AG04449 (cell line): ENCODE measurements at regions not wholly inside any gene's neighbourhood (a gene's known extent, or its start where the extent isn't known, plus 50 kb on each side); places are given as distances from the start of the nearest gene placed in this dataset.

Experiments
- CTCF ChIA-PET: fragments of 350-600 bp; formaldehyde crosslinking; extraction: SDS; loops from one replicate; lab custom pipeline; 2021; ENCODE audit warnings: antibody characterized with exemption; lab: Yijun Ruan, JAX
- POLR2A ChIA-PET: fragments of 400-600, 350-600 bp; formaldehyde crosslinking; extraction: SDS; loops from one replicate; lab custom pipeline; 2020; ENCODE audit warnings: antibody characterized with exemption, inconsistent platforms; lab: Yijun Ruan, JAX
- DNase-seq: peaks from one replicate; pipeline ENCODE4 v3.0.0-alpha.2; 2010; ENCODE audit warnings: low read depth, low spot score
- H3K4me3 ChIP-seq: 2 replicates; pipeline ENCODE4 v1.5.1; 2011; ENCODE audit warnings: low read depth, mild to moderate bottlenecking, control low read depth, low read length
- TF ChIP-seq, protein P1 (sequence below): IDR thresholded peaks from one replicate; pipeline ENCODE4 v1.5.1; 2011; ENCODE audit warnings: mild to moderate bottlenecking, moderate library complexity, low read length, control low read depth, inconsistent platforms; ENCODE audit not compliant: insufficient read depth; ENCODE audit errors: missing control alignments

DNA sequence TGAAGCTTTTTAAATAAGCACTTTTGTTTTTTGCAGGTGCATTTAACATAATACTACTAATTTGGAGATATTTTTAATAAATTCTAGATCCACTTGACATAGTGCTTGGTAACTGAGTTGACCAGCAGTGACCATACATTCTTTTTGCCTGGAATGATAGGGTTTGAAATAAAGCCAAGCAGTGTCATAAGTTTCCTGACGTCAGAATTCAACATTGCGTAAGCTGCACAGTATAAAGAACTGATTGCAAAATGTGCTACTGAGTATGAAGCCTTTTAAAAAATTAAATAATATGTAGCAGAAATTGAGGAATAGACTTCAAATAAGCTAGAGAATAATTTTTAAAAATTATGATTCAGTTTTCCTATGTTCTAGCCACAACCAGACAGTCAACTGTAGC, 454.6 kb upstream of the ARPP21 start:
- CTCF ChIA-PET, result no interaction called here

DNA sequence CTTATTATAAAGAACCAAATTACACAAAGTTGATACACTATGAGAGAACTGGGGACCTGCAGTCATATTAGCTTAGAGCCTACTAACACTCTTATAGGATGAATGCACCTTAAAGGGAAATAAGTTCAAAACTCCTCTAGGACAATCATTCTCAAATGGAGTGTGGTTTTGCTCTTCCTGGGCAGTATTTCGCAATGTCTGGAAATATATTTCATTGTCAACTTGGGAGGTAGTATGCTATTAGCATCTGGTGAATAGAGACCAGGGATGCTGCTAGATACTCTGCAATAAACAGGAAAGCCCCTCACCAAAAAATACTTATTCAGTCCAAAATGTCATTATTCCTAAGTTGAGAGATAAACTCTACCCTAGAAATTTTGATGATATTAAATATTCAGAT, 451.4 kb upstream of the ARPP21 start:
- DNase-seq, result no peak
- H3K4me3 ChIP-seq, result no peak overlapping the region
- TF ChIP-seq, protein P1, sequence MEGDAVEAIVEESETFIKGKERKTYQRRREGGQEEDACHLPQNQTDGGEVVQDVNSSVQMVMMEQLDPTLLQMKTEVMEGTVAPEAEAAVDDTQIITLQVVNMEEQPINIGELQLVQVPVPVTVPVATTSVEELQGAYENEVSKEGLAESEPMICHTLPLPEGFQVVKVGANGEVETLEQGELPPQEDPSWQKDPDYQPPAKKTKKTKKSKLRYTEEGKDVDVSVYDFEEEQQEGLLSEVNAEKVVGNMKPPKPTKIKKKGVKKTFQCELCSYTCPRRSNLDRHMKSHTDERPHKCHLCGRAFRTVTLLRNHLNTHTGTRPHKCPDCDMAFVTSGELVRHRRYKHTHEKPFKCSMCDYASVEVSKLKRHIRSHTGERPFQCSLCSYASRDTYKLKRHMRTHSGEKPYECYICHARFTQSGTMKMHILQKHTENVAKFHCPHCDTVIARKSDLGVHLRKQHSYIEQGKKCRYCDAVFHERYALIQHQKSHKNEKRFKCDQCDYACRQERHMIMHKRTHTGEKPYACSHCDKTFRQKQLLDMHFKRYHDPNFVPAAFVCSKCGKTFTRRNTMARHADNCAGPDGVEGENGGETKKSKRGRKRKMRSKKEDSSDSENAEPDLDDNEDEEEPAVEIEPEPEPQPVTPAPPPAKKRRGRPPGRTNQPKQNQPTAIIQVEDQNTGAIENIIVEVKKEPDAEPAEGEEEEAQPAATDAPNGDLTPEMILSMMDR, result no peak
- ChIA-PET POLR2A (no interaction called here), CTCF (no interaction called here)

More for the DNA sequence above, 454.6 kb upstream of the ARPP21 start:
- TF ChIP-seq, protein P1, result no peak
- no peak for DNase-seq
- H3K4me3 ChIP-seq, result no peak overlapping the region
- POLR2A ChIA-PET, result no interaction called here

DNA sequence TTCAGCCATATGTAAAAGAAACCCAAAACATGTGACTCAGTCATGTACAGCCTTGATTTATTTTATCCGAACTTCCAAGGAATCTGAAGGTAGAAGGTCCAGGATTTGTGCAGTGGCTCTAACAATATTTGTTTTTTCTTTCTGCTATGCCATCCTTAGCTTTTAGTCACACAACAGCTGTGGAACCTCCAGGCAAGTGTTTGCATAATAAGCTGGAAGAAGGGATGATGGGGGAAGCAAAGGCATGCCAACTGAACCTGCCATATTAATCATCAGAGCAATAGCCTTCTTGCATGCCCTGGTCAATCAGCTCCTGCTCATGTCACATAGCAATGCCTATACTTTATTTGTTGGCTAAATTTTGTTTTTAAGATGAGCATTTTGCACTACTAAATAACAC, 444.7 kb upstream of the ARPP21 start:
- POLR2A ChIA-PET, result no interaction called here
- TF ChIP-seq, protein P1, result no peak
- CTCF ChIA-PET, result interaction anchor here (0.7 kb wide), 1 partner anchor 42 kb away, joined by 3 read pairs; no protein-coding TSS in a partner anchor
- no peak overlapping the region for H3K4me3 ChIP-seq
- DNase-seq, result no peak

DNA sequence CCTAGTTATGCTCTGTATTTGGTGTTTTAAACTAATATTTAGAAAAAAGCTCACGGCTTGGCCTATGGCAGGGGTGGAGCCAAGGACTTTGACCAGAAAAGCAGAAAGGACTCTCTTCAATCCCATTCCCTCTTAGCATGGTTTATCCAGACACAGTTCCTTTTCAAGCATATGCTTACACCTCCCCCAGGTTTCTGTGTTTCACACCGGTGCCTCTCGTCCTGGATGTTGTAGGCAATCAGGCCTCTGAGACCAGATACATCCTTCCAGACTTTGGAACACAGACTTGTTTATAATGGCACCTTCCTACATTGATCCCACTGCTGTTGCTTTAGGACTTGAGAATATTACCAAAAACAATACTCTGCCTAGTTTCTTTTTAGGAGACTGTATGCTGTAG, 440.5 kb upstream of the ARPP21 start:
- no peak for DNase-seq
- POLR2A ChIA-PET, result no interaction called here
- CTCF ChIA-PET, result no interaction called here
- TF ChIP-seq, protein P1, result no peak
- no peak overlapping the region for H3K4me3 ChIP-seq

DNA sequence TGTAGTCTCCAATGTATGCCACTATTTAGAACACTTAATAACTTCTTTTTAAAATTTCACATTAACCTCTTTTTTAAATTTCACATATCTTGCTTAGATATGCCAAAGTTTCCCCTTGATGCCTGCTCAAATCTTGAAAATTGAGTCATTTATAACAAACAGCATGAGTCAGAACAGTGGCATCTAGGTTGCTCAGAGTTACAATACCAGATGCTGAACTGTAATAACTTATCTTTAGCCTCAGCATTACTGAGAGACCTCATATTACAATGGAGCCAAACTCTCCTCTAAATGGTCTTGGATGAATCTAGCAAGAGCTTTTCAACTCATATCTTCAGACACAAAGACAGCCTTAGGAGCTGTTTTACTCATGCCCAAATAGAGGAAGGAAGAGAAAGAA, 439.3 kb upstream of the ARPP21 start:
- no peak for DNase-seq
- CTCF ChIA-PET, result no interaction called here
- TF ChIP-seq, protein P1, result no peak
- H3K4me3 ChIP-seq, result no peak overlapping the region
- POLR2A ChIA-PET, result no interaction called here

DNA sequence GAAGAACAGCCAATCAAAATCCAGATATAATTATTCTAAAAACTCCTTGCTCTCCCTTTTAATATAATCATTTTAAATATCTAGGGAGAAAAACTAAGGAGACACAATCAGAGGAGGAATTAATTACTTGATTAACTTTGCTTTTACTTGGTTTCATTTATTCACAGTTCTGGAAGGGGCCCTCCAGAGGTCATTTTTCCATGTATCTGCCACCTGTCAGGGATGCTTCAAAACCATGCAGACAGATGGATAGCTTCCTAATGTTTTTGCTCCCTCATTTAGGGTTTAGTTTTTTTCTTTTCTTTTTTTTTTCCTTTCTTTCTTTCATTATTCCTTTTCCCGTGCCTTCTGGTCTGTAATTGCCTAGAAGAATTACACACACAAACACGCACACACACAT, 438.1 kb upstream of the ARPP21 start:
- ChIA-PET CTCF (no interaction called here), POLR2A (no interaction called here)
- no peak overlapping the region for H3K4me3 ChIP-seq
- TF ChIP-seq, protein P1, result no peak
- no peak for DNase-seq
